SH-SY5Y (cell line): ENCODE measurements at regions not wholly inside any gene's neighbourhood (a gene's known extent, or its start where the extent isn't known, plus 50 kb on each side); places are given as distances from the start of the nearest gene placed in this dataset.

Experiments
- GATA2 ChIP-seq: IDR thresholded peaks from 2 replicates; pipeline ENCODE4 v1.6.1; 2011; ENCODE audit warnings: mild to moderate bottlenecking, low read depth, low read length
- GATA3 ChIP-seq: IDR thresholded peaks from 2 replicates; pipeline ENCODE4 v1.6.1; 2011; ENCODE audit warnings: low read depth, mild to moderate bottlenecking, low read length, moderate library complexity

DNA sequence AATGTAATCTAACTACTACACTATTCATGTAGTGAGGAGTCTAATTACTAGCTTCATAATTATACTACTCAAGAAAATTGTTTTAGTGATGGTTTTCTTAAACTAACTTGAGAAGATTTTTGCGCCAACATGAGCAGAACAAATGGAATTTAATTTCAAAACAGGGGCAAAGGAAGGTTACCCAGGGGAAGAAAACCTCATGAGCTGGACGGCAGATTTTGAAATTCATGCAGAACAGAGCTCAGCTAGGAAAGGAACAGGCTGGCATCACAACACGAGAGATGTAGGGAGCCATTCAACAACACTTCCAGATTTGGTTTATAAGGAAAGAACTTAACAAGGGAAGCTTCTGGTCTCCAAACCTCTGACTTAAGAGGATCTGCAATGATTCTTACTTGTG, 235.3 kb upstream of the PRKCQ start:
- TF ChIP-seq GATA2, result no peak
- TF ChIP-seq GATA3, result no peak
